Choroid plexus epithelial cell (primary cell): ENCODE measurements at regions not wholly inside any gene's neighbourhood (a gene's known extent, or its start where the extent isn't known, plus 50 kb on each side); places are given as distances from the start of the nearest gene placed in this dataset.
A peak's percentile ranks its signal among the peaks of the same experiment; 100 is the strongest.
"Not testable (repeated sequence)": the region's sequence is repeated elsewhere in the genome, so short reads cannot be mapped to it uniquely, and the experiment has no call there.

Experiments
- DNase-seq: peaks from one replicate; pipeline ENCODE4 v3.0.0-alpha.2; 2010; ENCODE audit warnings: low read depth
- H3K4me3 ChIP-seq: 2 replicates; pipeline ENCODE4 v1.5.1; 2011; ENCODE audit warnings: low read depth, mild to moderate bottlenecking, control low read depth, low read length, moderate library complexity
- CTCF ChIP-seq: conservative IDR thresholded peaks from 2 replicates; pipeline ENCODE4 v1.5.1; 2011; ENCODE audit warnings: low read depth, mild to moderate bottlenecking, control low read depth, inconsistent platforms, low read length, moderate library complexity

GRCh38 chr1:199616947-199617346 lies 410.6 kb upstream of the NR5A2 start:
- no peak for TF ChIP-seq CTCF
- H3K4me3 ChIP-seq = no peak overlapping the region
- DNase-seq = no peak

DNA sequence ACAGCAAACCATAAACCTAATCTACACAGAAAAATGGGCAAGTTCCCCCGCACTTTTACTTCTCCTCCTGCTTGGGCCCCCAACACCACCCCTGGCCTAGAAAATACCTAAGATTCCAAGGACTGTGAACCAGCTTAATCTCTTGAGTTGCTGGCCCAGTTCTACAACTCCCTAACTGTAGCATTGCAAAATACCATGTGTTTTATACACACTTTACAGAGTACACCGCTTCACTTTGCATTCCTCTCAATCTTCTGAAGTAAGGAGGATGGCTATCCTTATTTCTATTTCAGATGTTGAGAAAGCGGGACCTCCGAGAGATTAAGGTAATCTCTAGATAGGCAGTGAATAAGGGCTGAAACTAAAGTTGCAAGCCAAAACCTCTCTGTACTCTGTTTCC lies 408.3 kb upstream of the NR5A2 start:
- no peak overlapping the region for H3K4me3 ChIP-seq
- DNase-seq = peak; percentile 15
- no peak for TF ChIP-seq CTCF

GRCh38 chr1:199626228-199626627 lies 401.3 kb upstream of the NR5A2 start:
- not testable (repeated sequence) for H3K4me3 ChIP-seq, DNase-seq

- DNase-seq = no peak
- TF ChIP-seq CTCF = no peak
Observed at GRCh38 chr1:199629624-199630023, 397.9 kb upstream of the NR5A2 start.

GRCh38 chr1:199639453-199639852 lies 388.1 kb upstream of the NR5A2 start:
- no peak overlapping the region for H3K4me3 ChIP-seq
- no peak for DNase-seq
- TF ChIP-seq CTCF = no peak

More at GRCh38 chr1:199629624-199630023, 397.9 kb upstream of the NR5A2 start:
- H3K4me3 ChIP-seq = no peak overlapping the region

GRCh38 chr1:199641531-199641930 lies 386.0 kb upstream of the NR5A2 start:
- H3K4me3 ChIP-seq = no peak overlapping the region
- no peak for DNase-seq
- no peak for TF ChIP-seq CTCF

DNA sequence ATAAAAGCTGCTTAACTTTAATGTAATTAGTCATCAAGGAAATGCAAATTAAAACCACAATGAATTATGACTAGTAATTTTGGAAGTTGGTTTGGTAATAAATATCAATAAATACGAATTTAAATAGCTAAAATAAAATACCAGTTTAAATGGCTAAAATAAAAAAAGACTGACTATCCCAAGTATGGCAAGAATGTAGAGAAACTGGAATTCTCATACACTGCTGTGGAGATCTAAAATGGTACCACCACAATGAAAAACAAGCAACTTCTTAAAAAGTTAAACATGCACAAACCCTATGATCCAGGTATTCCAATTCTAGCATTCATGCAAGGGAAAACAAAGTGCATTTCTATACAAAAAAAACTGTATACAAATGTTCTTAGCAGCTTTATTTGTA lies 382.6 kb upstream of the NR5A2 start:
- no peak for TF ChIP-seq CTCF
- no peak for DNase-seq
- H3K4me3 ChIP-seq = no peak overlapping the region

GRCh38 chr1:199646761-199647160 lies 380.7 kb upstream of the NR5A2 start:
- TF ChIP-seq CTCF = no peak
- no peak for DNase-seq
- no peak overlapping the region for H3K4me3 ChIP-seq
